ENCODE measurements at regions not wholly inside any gene's neighbourhood (a gene's known extent, or its start where the extent isn't known, plus 50 kb on each side); places are given as distances from the start of the nearest gene placed in this dataset.
"Not testable (repeated sequence)": the region's sequence is repeated elsewhere in the genome, so short reads cannot be mapped to it uniquely, and the experiment has no call there.

DNA sequence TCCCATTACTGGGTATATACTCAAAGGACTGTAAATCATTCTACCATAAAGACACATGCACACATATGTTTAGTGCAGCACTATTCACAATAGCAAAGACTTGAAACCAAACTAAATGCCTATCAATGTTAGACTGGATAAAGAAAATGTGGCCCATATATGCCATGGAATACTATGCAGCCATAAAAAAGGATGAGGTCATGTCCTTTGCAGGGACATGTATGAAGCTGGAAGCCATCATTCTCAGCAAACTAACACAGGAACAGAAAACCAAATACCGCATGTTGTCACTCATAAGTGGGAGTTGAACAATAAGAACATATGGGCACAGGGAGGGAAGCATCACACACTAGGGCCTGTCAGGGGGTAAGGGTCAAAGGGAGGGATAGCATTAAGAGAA is 1172.4 kb upstream of the ADGRB3 start:
- DNase-seq: not testable (repeated sequence)

- no peak for DNase-seq
These were observed 1175.5 kb upstream of the ADGRB3 start for GRCh38 chr6:67459556-67459955.

DNA sequence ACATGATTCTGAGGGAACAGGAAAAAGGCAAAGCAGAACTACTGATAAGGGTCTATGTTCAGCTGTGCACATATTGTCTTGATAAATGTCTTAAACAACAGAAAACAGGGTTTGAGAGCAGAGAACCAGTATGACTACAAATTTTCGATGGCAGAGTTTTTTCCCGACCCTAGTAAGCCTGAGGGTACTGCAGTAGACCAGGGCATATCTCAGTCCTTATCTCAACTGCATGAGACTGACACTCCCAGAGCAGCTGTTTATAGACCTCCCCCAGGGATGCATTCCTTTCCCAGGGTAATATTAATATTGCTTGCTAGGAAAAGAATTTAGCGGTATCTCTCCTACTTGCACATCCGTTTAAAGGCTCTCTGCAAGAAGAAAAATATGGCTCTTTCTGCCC is 1176.8 kb upstream of the ADGRB3 start:
- no peak for DNase-seq

- DNase-seq: no peak
These were observed 1183.2 kb upstream of the ADGRB3 start for GRCh38 chr6:67451874-67452273.

DNA sequence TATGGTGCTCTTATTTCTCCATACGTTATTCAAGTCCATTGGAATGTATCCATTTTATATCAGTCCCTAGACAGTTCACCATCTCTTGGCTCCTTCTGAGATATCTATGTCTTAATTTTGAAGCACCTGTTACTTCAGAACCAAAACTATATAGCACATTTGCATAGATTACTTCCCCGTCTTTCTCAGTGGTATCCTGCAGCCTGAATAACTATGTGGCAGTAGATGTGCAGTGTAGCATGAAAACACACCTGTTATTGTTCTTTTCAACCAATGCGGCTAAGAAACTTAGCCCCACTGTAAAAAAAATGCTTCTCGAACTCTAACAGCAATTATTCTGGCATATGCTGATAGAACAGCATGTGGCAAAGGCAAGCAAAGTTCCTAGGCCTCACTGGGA is 1184.4 kb upstream of the ADGRB3 start:
- DNase-seq: no peak

- no peak for DNase-seq
These were observed 1185.5 kb upstream of the ADGRB3 start for GRCh38 chr6:67449602-67450001.

DNA sequence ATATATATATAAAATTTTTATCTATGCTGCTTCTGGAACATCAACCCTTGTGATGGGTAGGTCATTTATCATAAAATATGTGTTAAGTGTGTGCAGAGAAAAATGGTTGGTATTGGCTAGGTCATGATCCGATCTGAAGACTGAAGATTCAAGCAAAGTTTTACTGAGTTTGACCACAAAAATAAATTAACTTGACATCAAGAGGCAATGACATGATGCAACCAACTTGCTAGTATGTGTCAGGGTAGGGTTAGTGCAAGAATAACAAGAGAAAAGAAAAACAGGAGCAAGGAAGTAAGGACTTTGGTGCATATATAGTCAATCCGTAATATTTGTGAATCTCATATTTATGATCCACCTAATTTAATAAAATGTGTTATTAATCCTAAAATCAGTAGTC is 1202.0 kb upstream of the ADGRB3 start:
- no peak for DNase-seq

DNA sequence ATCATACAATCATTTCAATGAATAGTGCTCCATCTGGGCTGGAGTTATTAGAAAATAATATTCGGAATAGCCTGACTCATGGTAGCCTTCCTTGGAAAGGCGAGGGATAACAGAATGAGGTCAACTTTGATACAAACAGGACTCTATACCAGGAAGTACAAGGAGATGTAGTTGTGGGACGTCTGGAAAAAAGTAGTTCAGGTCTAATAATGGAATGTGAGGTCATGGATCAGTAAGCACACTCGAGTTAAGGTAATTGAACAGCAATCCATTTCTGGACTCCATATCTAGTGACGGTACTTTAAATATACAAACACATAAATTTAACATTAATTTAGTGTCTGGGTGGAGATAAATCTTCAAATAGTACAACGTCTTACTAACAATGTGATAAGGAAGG is 1204.0 kb upstream of the ADGRB3 start:
- no peak for DNase-seq

DNA sequence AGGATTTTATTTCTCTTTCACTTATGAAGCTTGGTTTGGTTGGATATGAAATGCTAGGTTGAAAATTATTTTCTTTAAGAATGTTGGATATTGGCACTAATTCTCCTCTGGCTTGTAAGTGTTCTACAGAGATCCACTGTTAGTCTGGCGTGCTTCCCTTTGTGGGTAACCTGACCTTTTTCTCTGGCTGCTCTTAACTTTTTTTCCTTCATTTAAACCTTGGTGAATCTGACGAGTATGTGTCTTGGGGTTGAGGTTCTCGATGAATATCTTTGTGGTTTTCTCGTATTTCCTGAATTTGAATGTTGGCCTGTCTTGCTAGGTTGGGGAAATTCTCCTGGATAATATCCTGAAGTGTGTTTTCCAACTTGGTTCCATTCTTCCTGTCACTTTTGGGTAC is 1208.4 kb upstream of the ADGRB3 start:
- not testable (repeated sequence) for DNase-seq

DNA sequence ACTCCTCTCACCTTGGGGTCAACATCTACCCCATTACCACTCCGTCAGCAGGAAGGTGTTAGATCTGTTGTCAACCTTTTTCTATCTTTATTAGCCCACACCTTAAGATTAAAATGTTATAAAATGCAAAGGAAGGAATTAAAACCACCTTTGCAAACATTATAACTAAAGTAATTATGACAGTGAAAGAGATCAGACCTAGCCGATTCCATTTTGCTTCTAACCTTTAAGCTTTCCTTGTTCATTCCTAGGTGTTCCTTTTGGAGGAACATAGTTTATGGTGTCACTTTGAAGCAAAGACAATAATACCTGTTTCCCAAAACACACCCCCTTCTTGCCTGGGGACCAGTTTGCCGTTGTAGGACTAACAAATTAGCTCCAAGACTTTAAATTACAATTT is 1223.0 kb upstream of the ADGRB3 start:
- no peak for DNase-seq

- no peak for DNase-seq
These were observed 1224.0 kb upstream of the ADGRB3 start for GRCh38 chr6:67411036-67411435.

- DNase-seq: no peak
These were observed 1240.8 kb upstream of the ADGRB3 start for GRCh38 chr6:67394254-67394653.

DNA sequence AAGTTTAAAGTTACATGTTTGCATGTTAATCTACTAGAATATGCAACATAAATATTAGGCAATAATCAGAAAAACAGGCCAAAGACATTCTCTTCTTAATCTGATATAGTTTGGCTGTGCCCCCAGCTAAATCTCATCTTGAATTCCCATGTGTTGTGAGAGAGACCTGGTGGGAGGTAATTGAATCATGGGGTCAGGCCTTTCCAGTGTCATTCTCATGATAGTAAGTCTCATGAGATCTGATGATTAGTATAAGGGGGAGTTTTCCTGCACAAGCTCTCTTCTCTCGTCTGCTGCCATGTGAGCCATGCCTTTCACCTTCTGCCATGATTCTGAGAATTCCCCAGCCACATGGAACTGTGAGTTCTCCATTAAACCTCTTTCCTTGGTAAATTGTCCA is 1241.7 kb upstream of the ADGRB3 start:
- no peak for DNase-seq

DNA sequence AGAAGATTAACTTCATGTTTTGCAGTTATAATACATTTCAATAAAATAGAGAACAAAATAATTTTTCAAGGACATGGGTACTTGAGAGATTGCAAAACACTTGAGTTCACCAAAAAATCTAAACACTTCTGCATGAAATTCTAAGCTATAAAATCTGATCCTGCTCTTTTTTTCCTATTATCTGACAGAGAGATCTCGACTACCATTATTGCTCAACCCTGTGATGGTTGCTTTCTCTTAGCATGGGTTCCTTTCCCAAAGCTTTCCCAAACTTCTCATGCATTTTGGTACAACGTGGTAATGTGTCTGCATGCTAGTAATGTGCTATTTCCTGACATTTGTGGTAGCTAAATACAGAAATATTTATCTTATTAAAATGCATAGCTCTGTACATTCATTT is 1243.1 kb upstream of the ADGRB3 start:
- DNase-seq: no peak

DNA sequence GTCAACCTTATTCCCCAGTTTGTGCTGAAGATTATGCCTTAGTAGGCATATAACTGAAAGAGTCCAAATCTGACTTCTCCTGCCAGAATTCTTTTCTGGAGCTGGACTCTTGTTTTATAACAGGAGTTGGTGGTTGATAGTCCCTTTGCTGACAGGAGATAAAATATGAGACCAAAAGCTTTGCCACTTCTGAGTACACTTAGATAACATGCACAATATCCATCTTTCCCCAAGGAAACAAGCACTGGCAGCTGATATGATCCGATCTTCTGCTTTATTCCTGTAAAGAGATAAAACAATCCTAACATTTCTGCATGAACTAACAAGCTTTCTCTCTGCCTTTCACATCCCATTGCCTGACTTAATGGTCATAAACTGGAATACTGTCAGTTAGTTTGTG is 1265.4 kb upstream of the ADGRB3 start:
- DNase-seq: no peak

- DNase-seq: no peak
These were observed 1272.1 kb upstream of the ADGRB3 start for GRCh38 chr6:67362976-67363375.

DNA sequence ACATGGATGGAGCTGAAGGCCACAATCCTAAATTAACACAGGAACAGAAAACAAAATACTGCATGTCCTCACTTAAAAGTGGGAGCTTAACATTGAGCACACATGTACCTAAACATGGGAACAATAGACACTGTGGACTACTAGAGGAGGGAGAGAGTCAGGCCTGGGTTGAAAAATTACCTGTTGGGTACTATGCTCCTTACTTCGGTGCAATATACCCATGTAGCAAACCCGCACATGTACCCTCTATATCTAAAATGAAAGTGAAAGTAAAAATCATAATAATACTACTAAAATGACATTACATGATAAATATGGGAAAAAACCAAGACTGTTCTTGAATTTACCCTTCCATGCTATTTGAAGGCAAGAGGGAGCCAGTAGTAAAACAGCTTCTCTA is 1273.8 kb upstream of the ADGRB3 start:
- DNase-seq: no peak

- no peak for DNase-seq
These were observed 1276.8 kb upstream of the ADGRB3 start for GRCh38 chr6:67358241-67358640.

DNA sequence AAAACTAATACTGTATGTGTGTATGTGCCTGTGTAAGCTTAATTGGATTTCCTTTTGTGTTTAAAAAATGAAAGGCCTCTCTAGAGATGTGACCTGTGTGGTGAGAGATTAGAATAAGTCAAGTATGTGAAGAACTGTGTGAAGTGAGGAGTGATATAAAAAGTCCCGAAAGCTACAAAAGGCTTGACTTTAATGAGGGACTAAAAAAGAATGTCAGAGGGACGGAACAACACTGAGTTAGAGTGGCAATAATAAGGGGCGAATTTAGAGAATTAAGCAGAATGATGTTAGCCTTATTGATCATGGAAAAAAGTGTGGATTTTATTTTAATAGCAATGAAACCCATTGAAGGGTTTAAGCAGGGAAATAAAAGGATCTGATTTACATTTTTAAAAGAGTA is 1281.2 kb upstream of the ADGRB3 start:
- no peak for DNase-seq

- no peak for DNase-seq
These were observed 1282.4 kb upstream of the ADGRB3 start for GRCh38 chr6:67352717-67353116.

GRCh38 chr6:67350729-67351128 is 1284.4 kb upstream of the ADGRB3 start:
- DNase-seq: no peak

- no peak for DNase-seq
These were observed 1289.1 kb upstream of the ADGRB3 start for GRCh38 chr6:67345946-67346345.

DNA sequence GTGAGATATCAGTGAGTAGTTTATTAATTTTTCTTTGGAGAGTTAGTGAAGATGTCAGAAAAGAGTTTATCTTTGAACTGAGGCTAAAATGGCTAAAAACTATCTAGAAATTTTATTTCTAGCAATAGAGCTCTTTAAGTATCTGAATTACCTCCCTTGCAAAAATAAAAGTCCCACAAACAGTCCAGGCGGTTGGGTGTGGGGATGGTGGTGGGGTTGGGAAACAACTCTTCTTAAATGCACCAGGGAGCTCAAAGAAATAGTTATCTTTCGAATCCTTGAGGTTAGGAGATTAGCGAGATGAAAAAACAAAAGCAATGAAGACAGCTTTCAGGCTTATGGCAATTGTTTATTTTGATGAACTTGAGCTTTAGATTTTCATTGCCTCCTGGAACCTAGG is 1299.1 kb upstream of the ADGRB3 start:
- DNase-seq: no peak

- no peak for DNase-seq
These were observed 1303.8 kb upstream of the ADGRB3 start for GRCh38 chr6:67331304-67331703.

- DNase-seq: no peak
These were observed 1306.8 kb upstream of the ADGRB3 start for GRCh38 chr6:67328269-67328668.

DNA sequence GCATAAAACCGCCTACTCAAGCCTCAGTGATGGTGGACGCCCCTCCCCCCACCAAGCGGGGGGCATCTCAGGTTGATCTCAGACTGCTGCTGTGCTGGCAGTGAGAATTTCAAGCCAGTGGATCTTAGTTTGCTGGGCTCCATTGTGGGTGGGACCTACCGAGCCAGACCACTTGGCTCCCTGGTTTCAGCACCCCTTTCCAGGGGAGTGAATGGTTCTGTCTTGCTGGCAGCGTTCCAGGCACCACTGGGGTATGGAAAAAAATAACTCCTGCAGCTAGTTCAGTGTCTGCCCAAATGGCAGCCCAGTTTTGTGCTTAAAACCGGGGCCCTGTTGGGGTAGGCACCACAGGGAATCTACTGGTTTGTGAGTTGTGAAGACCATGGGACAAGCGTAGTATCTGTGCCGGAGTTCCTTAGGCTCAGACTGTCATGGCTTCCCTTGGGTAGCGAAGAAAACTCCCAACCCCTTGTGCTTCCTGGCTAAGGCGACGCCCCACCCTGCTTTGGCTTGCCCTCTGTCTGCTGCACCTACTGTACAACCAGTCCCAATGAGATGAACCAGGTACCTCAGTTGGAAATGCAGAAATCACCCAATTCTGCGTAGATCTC is 1334.5 kb upstream of the ADGRB3 start:
- no peak for DNase-seq
